ENCODE measurements at regions not wholly inside any gene's neighbourhood (a gene's known extent, or its start where the extent isn't known, plus 50 kb on each side); places are given as distances from the start of the nearest gene placed in this dataset.

DNA sequence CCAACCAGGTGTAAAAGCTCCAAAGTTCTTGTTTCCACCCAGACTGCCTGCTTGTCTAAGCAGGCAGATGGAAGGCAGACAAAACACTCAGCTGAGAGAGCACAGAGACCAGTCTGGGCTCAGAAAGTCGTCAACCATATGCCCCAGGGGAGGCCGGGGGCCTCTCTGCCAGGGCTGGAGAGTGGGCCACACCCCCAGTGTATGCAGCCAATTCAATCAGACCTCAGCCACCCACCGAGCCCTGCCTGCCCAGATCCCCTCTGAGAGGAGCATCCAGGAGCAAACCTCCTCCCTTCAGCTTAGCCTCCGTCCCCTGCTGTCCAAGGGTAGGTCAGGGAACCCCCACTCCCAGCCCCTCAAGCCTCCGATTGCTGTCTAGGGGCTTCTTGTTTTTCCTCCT, 196.3 kb downstream of the LSM5 start:
- TF ChIP-seq MXI1 (conservative IDR thresholded peaks at IDR 0.05; ENCODE audit: poor library complexity, severe bottlenecking) (no peak), SMC3 (conservative IDR thresholded peaks at IDR 0.05; ENCODE audit: poor library complexity) (no peak), EZH2 (IDR thresholded peaks at IDR 0.05; ENCODE audit: borderline replicate concordance, insufficient read depth, low read length, poor library complexity, severe bottlenecking) (no peak), RAD21 (conservative IDR thresholded peaks at IDR 0.05) (no peak), POLR2AphosphoS5 (IDR thresholded peaks at IDR 0.05) (no peak), EP300 (conservative IDR thresholded peaks at IDR 0.05; ENCODE audit: poor library complexity, severe bottlenecking) (no peak), TAF1 (IDR thresholded peaks at IDR 0.05; ENCODE audit: low read depth) (no peak)
- TF ChIP-seq, protein P1, sequence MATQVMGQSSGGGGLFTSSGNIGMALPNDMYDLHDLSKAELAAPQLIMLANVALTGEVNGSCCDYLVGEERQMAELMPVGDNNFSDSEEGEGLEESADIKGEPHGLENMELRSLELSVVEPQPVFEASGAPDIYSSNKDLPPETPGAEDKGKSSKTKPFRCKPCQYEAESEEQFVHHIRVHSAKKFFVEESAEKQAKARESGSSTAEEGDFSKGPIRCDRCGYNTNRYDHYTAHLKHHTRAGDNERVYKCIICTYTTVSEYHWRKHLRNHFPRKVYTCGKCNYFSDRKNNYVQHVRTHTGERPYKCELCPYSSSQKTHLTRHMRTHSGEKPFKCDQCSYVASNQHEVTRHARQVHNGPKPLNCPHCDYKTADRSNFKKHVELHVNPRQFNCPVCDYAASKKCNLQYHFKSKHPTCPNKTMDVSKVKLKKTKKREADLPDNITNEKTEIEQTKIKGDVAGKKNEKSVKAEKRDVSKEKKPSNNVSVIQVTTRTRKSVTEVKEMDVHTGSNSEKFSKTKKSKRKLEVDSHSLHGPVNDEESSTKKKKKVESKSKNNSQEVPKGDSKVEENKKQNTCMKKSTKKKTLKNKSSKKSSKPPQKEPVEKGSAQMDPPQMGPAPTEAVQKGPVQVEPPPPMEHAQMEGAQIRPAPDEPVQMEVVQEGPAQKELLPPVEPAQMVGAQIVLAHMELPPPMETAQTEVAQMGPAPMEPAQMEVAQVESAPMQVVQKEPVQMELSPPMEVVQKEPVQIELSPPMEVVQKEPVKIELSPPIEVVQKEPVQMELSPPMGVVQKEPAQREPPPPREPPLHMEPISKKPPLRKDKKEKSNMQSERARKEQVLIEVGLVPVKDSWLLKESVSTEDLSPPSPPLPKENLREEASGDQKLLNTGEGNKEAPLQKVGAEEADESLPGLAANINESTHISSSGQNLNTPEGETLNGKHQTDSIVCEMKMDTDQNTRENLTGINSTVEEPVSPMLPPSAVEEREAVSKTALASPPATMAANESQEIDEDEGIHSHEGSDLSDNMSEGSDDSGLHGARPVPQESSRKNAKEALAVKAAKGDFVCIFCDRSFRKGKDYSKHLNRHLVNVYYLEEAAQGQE (IDR thresholded peaks at IDR 0.05; ENCODE audit: borderline replicate concordance): no peak
- TF ChIP-seq, protein P2, sequence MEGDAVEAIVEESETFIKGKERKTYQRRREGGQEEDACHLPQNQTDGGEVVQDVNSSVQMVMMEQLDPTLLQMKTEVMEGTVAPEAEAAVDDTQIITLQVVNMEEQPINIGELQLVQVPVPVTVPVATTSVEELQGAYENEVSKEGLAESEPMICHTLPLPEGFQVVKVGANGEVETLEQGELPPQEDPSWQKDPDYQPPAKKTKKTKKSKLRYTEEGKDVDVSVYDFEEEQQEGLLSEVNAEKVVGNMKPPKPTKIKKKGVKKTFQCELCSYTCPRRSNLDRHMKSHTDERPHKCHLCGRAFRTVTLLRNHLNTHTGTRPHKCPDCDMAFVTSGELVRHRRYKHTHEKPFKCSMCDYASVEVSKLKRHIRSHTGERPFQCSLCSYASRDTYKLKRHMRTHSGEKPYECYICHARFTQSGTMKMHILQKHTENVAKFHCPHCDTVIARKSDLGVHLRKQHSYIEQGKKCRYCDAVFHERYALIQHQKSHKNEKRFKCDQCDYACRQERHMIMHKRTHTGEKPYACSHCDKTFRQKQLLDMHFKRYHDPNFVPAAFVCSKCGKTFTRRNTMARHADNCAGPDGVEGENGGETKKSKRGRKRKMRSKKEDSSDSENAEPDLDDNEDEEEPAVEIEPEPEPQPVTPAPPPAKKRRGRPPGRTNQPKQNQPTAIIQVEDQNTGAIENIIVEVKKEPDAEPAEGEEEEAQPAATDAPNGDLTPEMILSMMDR (IDR thresholded peaks at IDR 0.05; ENCODE audit: poor library complexity, severe bottlenecking): no peak
- no peaks in the 10 kb centered on the region for H3K9me2 ChIP-seq (ENCODE audit: insufficient read depth, low read length)
- no peak overlapping the region for H3K4me2 ChIP-seq (ENCODE audit: low read length)
- no peak overlapping the region for H3K27ac ChIP-seq (ENCODE audit: low read length)
- H2AFZ ChIP-seq (ENCODE audit: low read depth, low read length): no peak overlapping the region
- H4K20me1 ChIP-seq (ENCODE audit: insufficient read depth): no peaks in the 10 kb centered on the region
- no peak overlapping the region for H3K4me3 ChIP-seq (ENCODE audit: low read length)
- no peaks in the 10 kb centered on the region for H3K9me3 ChIP-seq (ENCODE audit: low read length)
- H3K79me2 ChIP-seq (replicated peaks; ENCODE audit: insufficient read depth, low read length): no peaks in the 10 kb centered on the region
- H3F3A ChIP-seq (ENCODE audit: insufficient read depth, low read length, poor library complexity, severe bottlenecking): no peaks in the 10 kb centered on the region
- peaks cover 19% of the 10 kb centered on the region for H3K27me3 ChIP-seq (ENCODE audit: insufficient read depth, low read depth, low read length)
- H3K36me3 ChIP-seq (ENCODE audit: insufficient read depth, low read length): no peaks in the 10 kb centered on the region
- no peak overlapping the region for H3K9ac ChIP-seq (ENCODE audit: low read length)

DNA sequence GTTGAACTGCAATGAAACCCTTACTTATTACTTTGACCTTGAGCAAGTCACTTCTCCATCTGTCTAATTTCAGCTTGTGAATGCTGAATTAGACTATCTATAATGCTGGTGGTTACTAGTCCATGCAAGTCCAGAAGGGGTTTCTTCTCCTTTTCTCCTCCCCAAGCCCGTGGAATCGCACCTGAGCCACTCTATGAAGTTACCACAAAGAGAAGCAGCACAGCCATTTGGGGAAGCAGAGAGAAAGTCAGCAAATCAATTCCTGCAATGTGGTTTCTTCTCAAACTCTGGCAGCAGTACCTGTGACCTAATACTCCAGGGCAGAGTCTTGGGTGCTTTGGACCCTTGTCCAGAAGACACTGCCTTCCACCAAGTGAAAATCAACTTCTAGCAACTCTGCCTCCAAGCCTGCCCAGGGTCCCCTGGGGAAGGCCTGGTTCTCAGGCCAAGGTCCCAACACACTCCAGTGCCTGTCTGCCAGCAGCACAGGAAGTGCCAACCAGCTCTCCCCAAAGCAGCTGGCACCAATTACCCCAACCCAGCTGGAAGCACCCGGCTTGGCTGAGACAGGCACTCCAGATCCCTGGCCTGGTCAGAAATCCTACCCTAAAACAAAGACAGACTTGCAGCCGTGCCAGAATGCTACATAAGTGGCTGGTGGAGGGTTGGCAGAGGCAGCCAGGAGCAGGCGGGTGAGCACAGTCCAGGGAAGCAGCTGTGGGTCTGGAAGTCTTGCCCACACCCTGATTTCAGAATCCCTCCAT, 200.3 kb downstream of the LSM5 start:
- Histone ChIP-seq H3F3A (ENCODE audit: insufficient read depth, low read length, poor library complexity, severe bottlenecking) (no peaks in the 10 kb centered on the region), H3K9me3 (ENCODE audit: low read length) (no peaks in the 10 kb centered on the region), H3K27ac (ENCODE audit: low read length) (no peak overlapping the region), H3K79me2 (replicated peaks; ENCODE audit: insufficient read depth, low read length) (no peaks in the 10 kb centered on the region), H3K9ac (ENCODE audit: low read length) (no peak overlapping the region), H3K27me3 (ENCODE audit: insufficient read depth, low read depth, low read length) (no peaks in the 10 kb centered on the region), H3K4me2 (ENCODE audit: low read length) (no peak overlapping the region), H4K20me1 (ENCODE audit: insufficient read depth) (no peaks in the 10 kb centered on the region), H3K4me3 (ENCODE audit: low read length) (no peak overlapping the region), H2AFZ (ENCODE audit: low read depth, low read length) (no peak overlapping the region), H3K36me3 (ENCODE audit: insufficient read depth, low read length) (no peaks in the 10 kb centered on the region), H3K9me2 (ENCODE audit: insufficient read depth, low read length) (no peaks in the 10 kb centered on the region)
- TF ChIP-seq, protein P1 (IDR thresholded peaks at IDR 0.05; ENCODE audit: borderline replicate concordance): no peak

Measured in neural cell (in vitro differentiated cells).